ENCODE measurements at regions not wholly inside any gene's neighbourhood (a gene's known extent, or its start where the extent isn't known, plus 50 kb on each side); places are given as distances from the start of the nearest gene placed in this dataset.
"Not testable (repeated sequence)": the region's sequence is repeated elsewhere in the genome, so short reads cannot be mapped to it uniquely, and the experiment has no call there.

DNA sequence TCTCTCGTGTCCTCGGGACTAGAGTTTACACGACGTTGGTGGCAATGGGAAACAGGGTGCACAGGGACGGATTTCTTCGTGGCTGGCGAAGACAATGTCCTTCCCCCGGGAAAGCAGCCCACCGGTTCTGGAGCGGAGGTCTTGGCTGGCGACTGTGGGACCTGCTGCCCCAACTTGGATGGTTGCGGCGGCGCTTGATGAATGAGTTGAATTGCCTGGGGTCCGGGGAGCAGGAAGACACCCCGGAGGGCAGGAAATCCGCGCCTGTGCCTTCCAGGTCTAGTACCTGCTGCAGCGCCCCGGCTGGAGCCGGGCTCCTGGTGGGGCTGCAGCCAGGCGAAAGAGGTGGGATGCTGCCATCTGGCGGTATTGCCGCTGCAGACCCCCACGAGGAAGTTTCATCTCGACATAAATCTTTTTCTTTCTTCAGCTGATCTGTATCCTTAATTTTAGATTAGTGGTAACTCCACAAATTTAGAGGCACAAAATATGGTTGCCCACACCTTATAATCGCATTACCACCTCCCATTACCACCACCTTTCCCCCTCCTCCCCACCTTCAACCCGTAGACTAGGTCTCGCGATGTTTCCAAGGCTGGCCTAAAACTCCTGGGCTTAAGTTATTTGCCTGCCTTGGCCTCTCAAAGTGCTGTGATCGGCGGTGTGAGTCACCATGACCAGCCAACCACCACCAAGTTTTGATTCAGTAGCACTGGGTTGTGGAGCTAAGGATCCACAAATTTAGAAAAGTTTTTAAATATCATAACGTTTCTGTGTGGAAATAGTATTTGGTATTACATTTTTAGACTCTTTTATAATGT lies 1929.7 kb upstream of the DEFB115 start:
- not testable (repeated sequence) for H3K4me1 ChIP-seq (replicated peaks); DNase-seq (ENCODE audit: low read depth in 1 of 2, low spot score in 2 of 2); H3K9me3 ChIP-seq (replicated peaks); H3K4me3 ChIP-seq; H3K27ac ChIP-seq; H3K36me3 ChIP-seq; H3K27me3 ChIP-seq (replicated peaks)

DNA sequence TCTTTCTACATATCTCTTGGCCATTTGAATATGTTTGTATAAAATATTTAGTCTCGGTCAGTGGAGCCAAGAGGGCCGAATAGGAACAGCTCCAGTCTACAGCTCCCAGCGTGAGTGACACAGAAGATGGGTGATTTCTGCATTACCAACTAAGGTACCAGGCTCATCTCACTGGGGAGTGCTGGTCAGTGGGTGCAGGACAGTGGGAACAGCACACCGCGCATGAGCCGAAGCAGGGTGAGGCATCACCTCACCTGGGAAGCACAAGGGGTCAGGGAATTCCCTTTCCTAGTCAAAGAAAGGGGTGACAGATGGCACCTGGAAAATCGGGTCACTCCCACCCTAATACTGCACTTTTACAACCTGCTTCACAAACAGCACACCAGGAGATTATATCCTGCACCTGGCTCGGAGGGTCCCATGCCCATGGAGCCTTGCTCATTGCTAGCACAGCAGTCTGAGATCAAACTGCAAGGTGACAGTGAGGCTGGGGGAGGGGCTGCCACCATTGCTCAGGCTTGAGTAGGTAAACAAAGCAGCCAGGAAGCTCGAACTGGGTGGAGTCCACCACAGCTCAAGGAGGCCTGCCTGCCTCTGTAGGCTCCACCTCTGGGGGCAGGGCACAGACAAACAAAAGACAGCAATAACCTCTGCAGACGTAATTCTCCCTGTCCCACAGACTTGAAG lies 1926.9 kb upstream of the DEFB115 start:
- not testable (repeated sequence) for H3K4me3 ChIP-seq; H3K4me1 ChIP-seq (replicated peaks); H3K27ac ChIP-seq; H3K36me3 ChIP-seq; DNase-seq (ENCODE audit: low read depth in 1 of 2, low spot score in 2 of 2); H3K9me3 ChIP-seq (replicated peaks); H3K27me3 ChIP-seq (replicated peaks)

GRCh38 chr20:29349836-29350235 lies 1907.6 kb upstream of the DEFB115 start:
- Histone ChIP-seq H3K9me3 (replicated peaks) (no peaks in the 10 kb centered on the region), H3K4me3 (no peak overlapping the region), H3K4me1 (replicated peaks) (no peaks in the 10 kb centered on the region), H3K36me3 (no peaks in the 10 kb centered on the region), H3K27ac (no peak overlapping the region), H3K27me3 (replicated peaks) (no peaks in the 10 kb centered on the region)
- no peak for DNase-seq (ENCODE audit: low read depth in 1 of 2, low spot score in 2 of 2)

GRCh38 chr20:29375937-29376336 lies 1881.5 kb upstream of the DEFB115 start:
- not testable (repeated sequence) for H3K9me3 ChIP-seq (replicated peaks); DNase-seq (ENCODE audit: low read depth in 1 of 2, low spot score in 2 of 2); H3K27me3 ChIP-seq (replicated peaks); H3K36me3 ChIP-seq; H3K4me1 ChIP-seq (replicated peaks); H3K27ac ChIP-seq; H3K4me3 ChIP-seq

- DNase-seq (ENCODE audit: low read depth in 1 of 2, low spot score in 2 of 2) = peak in 1 of 2 experiments; percentile 20
- H3K36me3 ChIP-seq; H3K9me3 ChIP-seq (replicated peaks); H3K4me1 ChIP-seq (replicated peaks); H3K27ac ChIP-seq; H3K4me3 ChIP-seq; H3K27me3 ChIP-seq (replicated peaks): not testable (repeated sequence)
Measured at GRCh38 chr20:29392853-29393252, 1864.6 kb upstream of the DEFB115 start.

DNA sequence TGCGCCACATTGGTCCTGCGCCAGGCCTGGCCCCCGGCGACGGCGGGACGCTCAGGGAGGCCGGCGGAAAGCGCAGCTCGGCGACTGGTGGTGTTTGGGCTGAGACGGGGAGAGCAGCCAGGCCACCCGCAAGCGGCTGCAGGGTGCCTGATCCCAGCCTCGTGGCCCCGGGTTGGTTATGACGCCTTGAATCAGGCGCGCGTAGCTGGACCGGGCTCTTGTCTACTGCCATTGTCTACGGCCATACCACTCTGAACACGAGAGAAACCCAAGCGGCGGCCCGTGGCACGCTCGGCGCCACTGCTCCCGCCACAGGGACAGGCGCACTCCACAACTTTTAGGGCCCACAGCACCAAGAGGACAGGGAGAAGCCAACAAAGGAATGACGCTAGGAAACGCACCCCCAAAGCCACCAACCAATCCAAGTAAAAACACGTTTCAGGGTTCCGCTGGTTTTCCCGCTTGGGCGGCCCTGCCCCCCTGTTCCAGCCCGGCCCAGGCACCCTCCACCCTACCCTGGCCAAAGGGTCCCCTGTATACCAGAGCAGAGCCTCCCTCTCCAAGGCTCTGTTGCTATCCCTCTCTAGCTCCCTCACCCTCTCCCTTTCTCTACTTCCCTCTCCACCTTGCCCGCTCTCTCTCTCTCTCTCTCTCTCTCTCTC lies 1849.3 kb upstream of the DEFB115 start:
- Histone ChIP-seq H3K27ac (no peak overlapping the region), H3K27me3 (replicated peaks) (no peaks in the 10 kb centered on the region), H3K9me3 (replicated peaks) (no peaks in the 10 kb centered on the region), H3K4me1 (replicated peaks) (no peaks in the 10 kb centered on the region), H3K4me3 (no peak overlapping the region), H3K36me3 (no peaks in the 10 kb centered on the region)
- DNase-seq (ENCODE audit: low read depth in 1 of 2, low spot score in 2 of 2) = peak in 1 of 2 experiments; percentile 51

- H3K9me3 ChIP-seq (replicated peaks); H3K4me3 ChIP-seq; H3K4me1 ChIP-seq (replicated peaks); H3K27me3 ChIP-seq (replicated peaks); H3K36me3 ChIP-seq; H3K27ac ChIP-seq; DNase-seq (ENCODE audit: low read depth in 1 of 2, low spot score in 2 of 2): not testable (repeated sequence)
Measured at GRCh38 chr20:29408707-29409106, 1848.8 kb upstream of the DEFB115 start.

DNA sequence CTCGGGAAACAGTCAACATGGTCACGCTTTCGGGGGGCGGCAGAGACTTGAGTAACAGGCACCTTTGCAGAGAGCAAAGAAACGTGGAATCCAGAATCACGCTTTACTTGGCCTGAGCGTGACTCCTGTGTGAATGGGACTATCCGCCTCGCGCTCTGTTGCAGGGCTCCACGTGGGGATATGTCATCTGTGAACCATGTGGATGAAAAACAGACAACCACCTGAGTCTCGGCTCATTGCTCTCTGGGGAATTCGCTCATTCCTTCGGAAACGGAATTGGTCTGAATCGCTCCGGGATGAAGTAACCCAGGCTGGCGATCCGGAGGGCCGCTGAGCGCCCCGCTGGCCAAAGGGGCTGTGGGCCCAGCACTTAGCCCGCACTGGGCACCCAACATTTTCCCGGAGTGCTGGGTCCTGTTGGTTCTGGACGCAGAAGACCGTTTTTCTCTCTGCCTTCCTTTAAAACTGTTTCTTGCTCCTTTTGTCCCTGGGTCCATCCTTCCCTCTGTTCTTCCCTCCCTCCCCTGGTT lies 1848.2 kb upstream of the DEFB115 start:
- not testable (repeated sequence) for H3K27ac ChIP-seq; H3K27me3 ChIP-seq (replicated peaks); H3K36me3 ChIP-seq; DNase-seq (ENCODE audit: low read depth in 1 of 2, low spot score in 2 of 2); H3K4me1 ChIP-seq (replicated peaks); H3K4me3 ChIP-seq; H3K9me3 ChIP-seq (replicated peaks)

- H3K27ac ChIP-seq = no peak overlapping the region
- no peaks in the 10 kb centered on the region for H3K9me3 ChIP-seq (replicated peaks)
- H3K36me3 ChIP-seq = no peaks in the 10 kb centered on the region
- DNase-seq (ENCODE audit: low read depth in 1 of 2, low spot score in 2 of 2) = no peak
- H3K27me3 ChIP-seq (replicated peaks) = no peaks in the 10 kb centered on the region
- no peak overlapping the region for H3K4me3 ChIP-seq
- no peaks in the 10 kb centered on the region for H3K4me1 ChIP-seq (replicated peaks)
Measured at GRCh38 chr20:29409833-29410805, 1847.3 kb upstream of the DEFB115 start.

GRCh38 chr20:29410806-29411457 lies 1846.5 kb upstream of the DEFB115 start:
- Histone ChIP-seq H3K27me3 (replicated peaks) (no peaks in the 10 kb centered on the region), H3K27ac (no peak overlapping the region), H3K9me3 (replicated peaks) (no peaks in the 10 kb centered on the region), H3K4me1 (replicated peaks) (no peaks in the 10 kb centered on the region), H3K4me3 (no peak overlapping the region), H3K36me3 (no peaks in the 10 kb centered on the region)
- no peak for DNase-seq (ENCODE audit: low read depth in 1 of 2, low spot score in 2 of 2)

GRCh38 chr20:29411458-29411820 lies 1846.0 kb upstream of the DEFB115 start:
- not testable (repeated sequence) for H3K9me3 ChIP-seq (replicated peaks); H3K36me3 ChIP-seq; H3K27me3 ChIP-seq (replicated peaks); DNase-seq (ENCODE audit: low read depth in 1 of 2, low spot score in 2 of 2); H3K27ac ChIP-seq; H3K4me3 ChIP-seq; H3K4me1 ChIP-seq (replicated peaks)

GRCh38 chr20:29419378-29419777 lies 1838.1 kb upstream of the DEFB115 start:
- H3K27ac ChIP-seq = no peak overlapping the region
- no peaks in the 10 kb centered on the region for H3K9me3 ChIP-seq (replicated peaks)
- no peaks in the 10 kb centered on the region for H3K36me3 ChIP-seq
- no peaks in the 10 kb centered on the region for H3K4me1 ChIP-seq (replicated peaks)
- no peaks in the 10 kb centered on the region for H3K27me3 ChIP-seq (replicated peaks)
- no peak overlapping the region for H3K4me3 ChIP-seq
- no peak for DNase-seq (ENCODE audit: low read depth in 1 of 2, low spot score in 2 of 2)

All from SJSA1 (cell line).